Kidney (tissue), 13 donors: ENCODE measurements at regions not wholly inside any gene's neighbourhood (a gene's known extent, or its start where the extent isn't known, plus 50 kb on each side); places are given as distances from the start of the nearest gene placed in this dataset.

ENCODE experiments used
- DNase-seq, 5 donors: peaks; one replicate each; pipeline ENCODE4 v3.0.0-alpha.2; 2013 to 2020
- FAIRE-seq: peaks from 2 replicates; lab custom pipeline; 2012; peaks lifted over from hg19 to GRCh38; lab: Jason Lieb, UNC
- H3K27ac ChIP-seq, 2 donors: one replicate each; pipeline ENCODE4 v1.7.0; 2013; ENCODE audit warnings: low read depth in 2 of 2, low read length in 2 of 2, inconsistent platforms in 1 of 2
- H3K27me3 ChIP-seq: one replicate; pipeline ENCODE4 v1.7.1; 2013; ENCODE audit warnings: low read length, inconsistent platforms; ENCODE audit not compliant: control insufficient read depth, insufficient read depth
- H3K36me3 ChIP-seq, 3 donors: one replicate each; pipeline versions ENCODE4 v1.7.0 to v1.7.1; 2013; ENCODE audit warnings: low read length in 3 of 3, control low read depth in 1 of 3, inconsistent platforms in 1 of 3; ENCODE audit not compliant: insufficient read depth in 3 of 3, control insufficient read depth in 2 of 3
- H3K4me1 ChIP-seq, 3 donors: one replicate each; pipeline versions ENCODE4 v1.7.0 to v1.7.1; 2013; ENCODE audit warnings: low read length in 3 of 3, inconsistent platforms in 1 of 3, low read depth in 1 of 3; ENCODE audit not compliant: control insufficient read depth in 2 of 3, insufficient read depth in 2 of 3
- H3K4me3 ChIP-seq, 3 donors: one replicate each; pipeline versions ENCODE4 v1.7.0 to v1.8.1; 2013; ENCODE audit warnings: low read length in 3 of 3, control low read depth in 1 of 3, inconsistent platforms in 1 of 3
- H3K9ac ChIP-seq, 3 donors: one replicate each; pipeline versions ENCODE4 v1.7.0 to v1.7.1; 2013; ENCODE audit warnings: low read length in 3 of 3, control low read depth in 1 of 3, inconsistent platforms in 1 of 3
- H3K9me3 ChIP-seq, 3 donors: one replicate each; pipeline versions ENCODE4 v1.7.0 to v1.7.1; 2013; ENCODE audit warnings: low read length in 3 of 3, control low read depth in 1 of 3, inconsistent platforms in 1 of 3; ENCODE audit not compliant: control insufficient read depth in 2 of 3, insufficient read depth in 1 of 3
- intact Hi-C: fragments of 100-400 bp; cut with DNase I; formaldehyde crosslinking; loops from one replicate; pipeline ENCODE4 v1.11.1; 2022
- TF ChIP-seq, protein P1 (sequence below): IDR thresholded peaks from 3 replicates; pipeline ENCODE4 v1.5.1; 2012; ENCODE audit warnings: mild to moderate bottlenecking, moderate library complexity, borderline replicate concordance; ENCODE audit not compliant: insufficient read depth; ENCODE audit errors: extremely low read depth
- donor health status: control.
- donor health status: control.
- donor health status: control.
- donor health status: control.
- donor health status: control.
- donor health status: DM: yes; HTN: yes; CAD: no.
- donor health status: Normal renal cell carcinoma (clear cell type).

DNA sequence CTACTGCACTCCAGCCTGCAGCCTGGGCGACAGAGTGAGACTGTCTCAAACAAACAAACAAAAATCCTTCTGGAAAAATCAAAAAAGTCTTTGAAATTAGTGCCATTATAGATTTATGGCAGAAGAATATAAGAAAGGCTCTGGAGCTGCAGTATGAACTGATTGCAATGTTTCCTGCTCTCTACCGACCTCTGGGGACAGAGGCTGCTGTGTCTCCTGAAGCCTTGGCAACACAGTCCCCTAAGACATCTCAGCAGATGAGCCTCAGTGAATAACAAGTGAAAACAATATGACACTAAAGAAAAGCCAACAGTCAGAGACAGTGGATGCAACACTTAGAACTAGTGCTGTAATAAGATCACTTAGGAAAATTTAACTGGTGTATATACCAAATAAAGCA lies 494.9 kb upstream of the LRATD1 start:
- no peak for FAIRE-seq
- no peak overlapping the region for H3K4me3 ChIP-seq
- H3K4me1 ChIP-seq = no peaks in the 10 kb centered on the region
- H3K27me3 ChIP-seq = no peaks in the 10 kb centered on the region
- no peak overlapping the region for H3K9ac ChIP-seq
- H3K36me3 ChIP-seq = no peaks in the 10 kb centered on the region
- no peaks in the 10 kb centered on the region for H3K9me3 ChIP-seq
- H3K27ac ChIP-seq = no peak overlapping the region
- TF ChIP-seq, protein P1, sequence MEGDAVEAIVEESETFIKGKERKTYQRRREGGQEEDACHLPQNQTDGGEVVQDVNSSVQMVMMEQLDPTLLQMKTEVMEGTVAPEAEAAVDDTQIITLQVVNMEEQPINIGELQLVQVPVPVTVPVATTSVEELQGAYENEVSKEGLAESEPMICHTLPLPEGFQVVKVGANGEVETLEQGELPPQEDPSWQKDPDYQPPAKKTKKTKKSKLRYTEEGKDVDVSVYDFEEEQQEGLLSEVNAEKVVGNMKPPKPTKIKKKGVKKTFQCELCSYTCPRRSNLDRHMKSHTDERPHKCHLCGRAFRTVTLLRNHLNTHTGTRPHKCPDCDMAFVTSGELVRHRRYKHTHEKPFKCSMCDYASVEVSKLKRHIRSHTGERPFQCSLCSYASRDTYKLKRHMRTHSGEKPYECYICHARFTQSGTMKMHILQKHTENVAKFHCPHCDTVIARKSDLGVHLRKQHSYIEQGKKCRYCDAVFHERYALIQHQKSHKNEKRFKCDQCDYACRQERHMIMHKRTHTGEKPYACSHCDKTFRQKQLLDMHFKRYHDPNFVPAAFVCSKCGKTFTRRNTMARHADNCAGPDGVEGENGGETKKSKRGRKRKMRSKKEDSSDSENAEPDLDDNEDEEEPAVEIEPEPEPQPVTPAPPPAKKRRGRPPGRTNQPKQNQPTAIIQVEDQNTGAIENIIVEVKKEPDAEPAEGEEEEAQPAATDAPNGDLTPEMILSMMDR = no peak
- DNase-seq = peak in 1 of 5 donors; percentile 2
- intact Hi-C loops = no loop called here

GRCh38 chr2:14140009-14140550 lies 492.4 kb upstream of the LRATD1 start:
- no peak overlapping the region for H3K27ac ChIP-seq
- no peak overlapping the region for H3K9ac ChIP-seq
- peak in 1 of 5 donors; percentile 39 for DNase-seq
- TF ChIP-seq, protein P1 = no peak
- H3K36me3 ChIP-seq = no peaks in the 10 kb centered on the region
- no peak for FAIRE-seq
- intact Hi-C loops = no loop called here
- H3K4me3 ChIP-seq = no peak overlapping the region
- no peaks in the 10 kb centered on the region for H3K27me3 ChIP-seq
- H3K4me1 ChIP-seq = no peaks in the 10 kb centered on the region
- H3K9me3 ChIP-seq = no peaks in the 10 kb centered on the region

- Histone ChIP-seq H3K27me3 (no peaks in the 10 kb centered on the region), H3K9me3 (no peaks in the 10 kb centered on the region), H3K9ac (no peak overlapping the region), H3K27ac (no peak overlapping the region), H3K36me3 (no peaks in the 10 kb centered on the region), H3K4me3 (no peak overlapping the region), H3K4me1 (no peaks in the 10 kb centered on the region)
- intact Hi-C loops = no loop called here
- FAIRE-seq (no peak), DNase-seq (no peak)
- TF ChIP-seq, protein P1 = no peak
Measured at GRCh38 chr2:14143435-14143834, 489.1 kb upstream of the LRATD1 start.

- Histone ChIP-seq H3K27ac (no peak overlapping the region), H3K4me1 (no peaks in the 10 kb centered on the region), H3K4me3 (no peak overlapping the region), H3K9ac (no peak overlapping the region), H3K9me3 (no peaks in the 10 kb centered on the region), H3K27me3 (no peaks in the 10 kb centered on the region), H3K36me3 (no peaks in the 10 kb centered on the region)
- TF ChIP-seq, protein P1 = no peak
- FAIRE-seq (no peak), DNase-seq (peak in 2 of 5 donors; percentile 7 to 11)
- intact Hi-C loops = no loop called here
Measured at GRCh38 chr2:14148216-14148615, 484.3 kb upstream of the LRATD1 start.
